HG02870 (cell line): ENCODE measurements at regions not wholly inside any gene's neighbourhood (a gene's known extent, or its start where the extent isn't known, plus 50 kb on each side); places are given as distances from the start of the nearest gene placed in this dataset.
"Not testable (repeated sequence)": the region's sequence is repeated elsewhere in the genome, so short reads cannot be mapped to it uniquely, and the experiment has no call there.

Source experiments
- ATAC-seq: cut with Tn5 transposase; IDR thresholded peaks from one replicate; pipeline ENCODE4 v1.9.1; 2021; ENCODE audit warnings: mild to moderate bottlenecking, moderate library complexity; ENCODE audit not compliant: unreplicated experiment

DNA sequence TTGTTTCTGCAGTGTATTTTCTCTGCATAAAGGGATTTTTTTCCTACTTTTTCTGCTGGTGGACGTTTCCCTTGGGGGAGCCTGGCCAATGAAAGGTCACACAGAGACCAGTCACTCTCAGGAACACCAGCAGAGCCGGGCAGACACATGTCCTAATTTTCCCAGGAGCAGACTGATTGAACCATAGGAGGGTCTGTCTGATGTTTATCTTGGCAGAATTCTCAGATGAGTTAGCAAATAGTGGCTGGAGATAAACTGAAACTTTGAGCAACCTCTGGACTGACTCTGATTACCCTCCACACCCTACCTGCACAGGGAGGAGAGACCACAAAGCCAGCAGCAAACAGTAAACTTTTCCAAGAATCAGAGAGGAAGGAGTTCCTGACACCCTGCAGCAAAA lies 90.0 kb upstream of the PLGLB2 start:
- ATAC-seq = not testable (repeated sequence)

DNA sequence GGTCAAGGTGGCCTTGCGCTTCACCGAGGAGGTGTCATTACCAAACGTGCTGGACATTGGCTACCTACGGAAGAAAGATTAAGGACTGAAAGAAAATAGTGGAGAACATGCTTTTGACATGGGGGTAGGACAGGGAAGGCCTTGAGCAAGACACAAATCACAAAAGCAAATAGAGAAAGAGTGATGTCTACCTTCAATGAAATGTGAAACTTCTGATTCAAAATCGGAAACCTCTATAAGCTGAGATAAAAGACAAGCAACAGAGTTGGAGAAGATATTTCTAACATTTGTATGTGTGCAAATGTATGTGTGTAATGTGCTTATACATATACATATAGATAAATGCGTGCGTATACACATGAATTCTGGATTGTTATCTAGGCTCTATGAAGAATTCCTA lies 89.5 kb upstream of the PLGLB2 start:
- ATAC-seq = not testable (repeated sequence)

GRCh38 chr2:87658976-87659375 lies 88.9 kb upstream of the PLGLB2 start:
- not testable (repeated sequence) for ATAC-seq

DNA sequence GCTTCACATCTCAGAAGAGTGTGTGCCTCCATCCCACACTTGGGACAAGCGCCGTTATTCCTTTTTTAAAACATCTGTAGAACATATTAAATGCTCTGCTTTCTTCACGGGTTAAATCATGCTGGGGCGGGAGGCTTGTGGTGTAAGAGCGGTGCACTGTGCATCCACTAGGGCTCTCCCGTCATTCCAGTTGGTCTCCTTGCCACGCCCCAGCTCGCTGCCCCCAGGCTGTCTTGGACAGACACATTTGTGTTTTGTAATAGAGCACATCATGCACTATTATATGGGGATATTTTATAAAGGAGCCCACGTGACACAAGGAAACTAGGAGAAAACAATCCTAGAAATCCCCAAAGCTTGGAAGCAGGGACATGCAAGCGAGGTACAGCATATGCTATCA lies 87.7 kb upstream of the PLGLB2 start:
- ATAC-seq = not testable (repeated sequence)

DNA sequence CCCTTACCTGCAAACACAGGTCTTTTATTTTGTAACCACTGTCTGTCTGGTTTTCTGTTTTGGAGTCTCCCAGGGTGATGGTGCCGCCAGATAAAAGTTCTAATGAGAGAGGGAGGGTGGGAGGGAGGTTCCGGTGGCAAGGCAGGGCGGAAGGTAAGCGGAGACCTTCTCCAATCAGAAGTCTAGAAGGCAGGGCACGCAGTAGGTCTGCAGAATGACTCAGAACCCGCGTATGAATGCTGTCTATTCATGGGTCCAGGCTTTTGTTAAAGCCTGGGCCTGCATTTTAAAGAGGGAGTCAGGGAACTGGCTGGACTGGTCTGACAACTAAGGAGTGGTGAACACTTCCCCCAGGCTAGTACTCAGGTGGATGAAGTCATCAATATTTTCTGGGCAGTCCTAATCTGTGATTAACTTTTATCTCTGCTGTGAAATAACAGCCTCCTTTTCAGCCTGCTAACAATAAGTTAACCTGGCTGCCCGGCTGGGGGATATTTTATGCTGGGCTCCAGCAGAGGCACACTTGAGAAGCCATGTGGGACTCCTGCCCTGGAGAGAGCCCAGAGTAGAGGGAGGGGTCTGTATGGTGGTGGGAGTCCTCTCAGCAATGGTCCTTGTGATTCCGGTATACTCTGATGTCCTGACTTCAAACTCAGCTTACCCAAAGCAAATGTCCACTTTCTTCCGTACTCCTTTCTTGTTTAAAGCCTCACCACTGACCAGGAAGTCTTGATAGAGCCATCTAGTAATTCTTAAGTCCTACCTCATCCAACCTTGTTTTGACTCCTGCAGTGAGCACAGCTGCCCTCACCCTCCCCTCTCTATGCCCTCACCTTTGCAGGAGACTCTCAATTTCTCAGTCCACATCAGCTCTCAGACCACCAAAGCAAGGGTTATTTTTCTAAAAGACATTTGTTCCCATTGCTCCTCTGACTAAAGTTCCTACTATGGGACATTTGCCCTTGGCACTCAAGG lies 85.3 kb upstream of the PLGLB2 start:
- not testable (repeated sequence) for ATAC-seq

GRCh38 chr2:87663347-87663746 lies 84.5 kb upstream of the PLGLB2 start:
- ATAC-seq = not testable (repeated sequence)

DNA sequence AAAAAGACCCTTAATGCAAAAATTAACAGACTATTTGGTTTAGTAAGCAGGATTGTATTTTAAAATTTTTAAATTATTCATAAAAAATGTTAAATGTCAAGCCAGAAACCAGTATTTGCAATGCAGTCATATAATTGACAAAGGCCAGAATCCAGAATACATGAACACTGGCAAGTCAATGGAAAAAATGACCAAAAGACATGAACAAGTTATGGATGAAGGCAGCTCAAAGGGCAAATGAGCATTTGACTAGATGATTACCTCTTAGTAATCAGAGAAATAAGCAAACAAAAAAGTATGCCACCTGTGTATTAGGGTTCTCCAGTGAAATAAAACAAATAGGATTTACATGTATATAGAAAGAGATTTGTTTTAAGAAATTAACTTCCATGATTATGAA lies 80.9 kb upstream of the PLGLB2 start:
- not testable (repeated sequence) for ATAC-seq

DNA sequence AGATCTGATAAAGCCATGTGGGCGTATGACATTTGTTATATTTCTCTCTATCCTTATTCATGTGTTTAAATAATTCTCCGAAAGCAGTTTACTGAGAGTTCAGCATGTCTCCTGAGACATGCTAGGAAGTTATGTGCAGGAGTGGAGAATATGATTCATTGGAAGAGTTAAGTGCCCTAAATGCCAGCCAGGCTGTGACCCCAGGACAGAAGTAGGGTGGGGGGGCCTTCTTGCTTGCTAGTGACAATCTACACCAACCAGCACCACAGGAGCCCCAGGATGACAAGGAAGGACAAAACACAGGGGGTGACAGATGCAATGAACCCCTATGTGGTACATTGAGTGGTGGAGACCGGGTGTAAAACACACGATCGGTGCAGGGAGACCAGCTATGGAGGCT lies 79.5 kb upstream of the PLGLB2 start:
- ATAC-seq = not testable (repeated sequence)

- ATAC-seq = not testable (repeated sequence)
These were observed 78.2 kb upstream of the PLGLB2 start for GRCh38 chr2:87669633-87670231.

GRCh38 chr2:87672404-87672803 lies 75.5 kb upstream of the PLGLB2 start:
- not testable (repeated sequence) for ATAC-seq

- ATAC-seq = not testable (repeated sequence)
These were observed 73.2 kb upstream of the PLGLB2 start for GRCh38 chr2:87674729-87675128.

- ATAC-seq = not testable (repeated sequence)
These were observed 72.4 kb upstream of the PLGLB2 start for GRCh38 chr2:87675487-87675886.

DNA sequence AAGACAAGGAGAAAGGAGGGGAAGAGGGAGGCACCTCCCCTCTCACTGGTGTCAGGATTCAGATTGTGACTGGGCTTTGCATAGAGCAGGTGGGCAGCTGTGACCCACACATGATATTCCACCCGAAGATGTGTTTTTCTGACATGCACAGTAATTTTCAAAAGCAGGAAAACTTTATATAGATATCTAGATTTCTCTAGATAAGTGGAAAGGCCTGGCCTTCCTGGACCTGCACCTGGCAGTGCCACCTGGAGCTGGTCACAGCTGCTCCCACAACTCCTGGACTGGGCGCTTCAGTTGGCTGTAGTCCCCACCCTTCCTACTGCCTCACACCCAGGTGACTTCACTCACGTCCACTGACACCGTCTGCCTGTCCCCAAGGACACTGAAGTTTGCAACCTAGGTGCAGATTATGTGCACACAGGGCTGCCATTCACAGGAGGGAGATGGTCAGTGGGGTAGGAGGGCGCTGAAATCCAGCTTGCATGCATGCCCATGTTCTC lies 70.4 kb upstream of the PLGLB2 start:
- ATAC-seq = not testable (repeated sequence)

DNA sequence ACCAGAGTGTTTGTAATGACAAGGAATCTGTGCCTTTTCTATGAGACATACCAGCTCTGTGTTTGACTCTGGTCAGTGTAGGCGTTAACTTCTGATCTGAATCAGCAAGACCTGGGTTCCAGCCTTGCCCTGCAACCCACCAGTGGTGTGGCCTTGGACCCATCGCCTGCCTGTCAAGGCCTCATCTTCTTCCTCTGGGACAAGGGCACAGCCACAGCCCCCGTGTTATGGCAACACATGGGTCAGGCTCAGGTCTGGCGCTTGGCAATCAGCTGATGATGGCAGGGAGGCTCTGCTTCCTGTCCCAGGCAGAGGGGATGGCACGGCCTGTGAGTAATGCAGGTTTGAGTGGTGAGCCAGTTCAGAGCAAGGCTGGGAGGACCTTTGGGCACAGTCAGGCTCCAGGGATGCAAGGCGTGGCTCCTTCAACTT lies 69.1 kb upstream of the PLGLB2 start:
- ATAC-seq = not testable (repeated sequence)

GRCh38 chr2:87679950-87680349 lies 67.9 kb upstream of the PLGLB2 start:
- ATAC-seq = not testable (repeated sequence)

DNA sequence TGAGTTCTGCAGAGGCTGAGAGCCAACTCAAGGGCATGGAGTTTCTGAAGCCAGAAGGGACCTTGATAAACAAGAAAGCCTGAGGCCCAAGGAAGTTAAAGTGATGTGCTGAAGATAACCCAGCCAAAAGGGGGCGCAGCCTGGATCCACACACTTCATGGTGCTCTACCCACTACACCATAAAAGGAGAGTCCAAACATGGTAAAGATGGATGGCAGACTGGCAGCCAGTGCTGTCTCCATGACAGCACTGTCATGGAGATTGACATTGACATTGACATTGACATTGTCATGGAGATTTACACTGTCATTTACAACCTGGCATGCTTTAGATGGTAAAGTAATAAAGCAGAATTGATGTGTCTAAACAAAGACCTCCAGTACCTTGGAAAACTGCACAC lies 67.2 kb upstream of the PLGLB2 start:
- not testable (repeated sequence) for ATAC-seq

GRCh38 chr2:87683451-87683850 lies 64.4 kb upstream of the PLGLB2 start:
- ATAC-seq = not testable (repeated sequence)

GRCh38 chr2:87683961-87684360 lies 63.9 kb upstream of the PLGLB2 start:
- not testable (repeated sequence) for ATAC-seq

GRCh38 chr2:87685558-87685957 lies 62.3 kb upstream of the PLGLB2 start:
- ATAC-seq = not testable (repeated sequence)

GRCh38 chr2:87686873-87687549 lies 60.9 kb upstream of the PLGLB2 start:
- ATAC-seq = not testable (repeated sequence)
